IMR-90 (cell line): ENCODE measurements at regions not wholly inside any gene's neighbourhood (a gene's known extent, or its start where the extent isn't known, plus 50 kb on each side); places are given as distances from the start of the nearest gene placed in this dataset.

ENCODE experiments used
- ATAC-seq: fragments of 200-7000 bp; cut with Tn5 transposase; 2 replicates; pipeline ENCODE4 v1.9.1; 2020; ENCODE audit warnings: low read depth, mild to moderate bottlenecking, moderate library complexity
- BruUV-seq: library from RNA; stranded (reverse); fragments of 400-500 nt; replicated peaks from 2 replicates; lab custom pipeline; 2021; lab: Mats Ljungman, UMichigan
- CTCF ChIA-PET: fragments of 300-600 bp; formaldehyde crosslinking; extraction: SDS; loops from one replicate; lab custom pipeline; 2021; ENCODE audit warnings: antibody characterized with exemption; lab: Yijun Ruan, JAX
- POLR2A ChIA-PET: fragments of 300-600 bp; sonication (Branson Sonifier 250); formaldehyde crosslinking; loops from one replicate; lab custom pipeline; 2022; ENCODE audit warnings: antibody characterized with exemption; ENCODE audit not compliant: unreplicated experiment; lab: Charles Lee
- DNase-seq: peaks from one replicate; pipeline ENCODE4 v3.0.0; 2013
- H2AFZ ChIP-seq: replicated peaks from 2 replicates; pipeline ENCODE3; 2013; ENCODE audit warnings: low read length, mild to moderate bottlenecking; ENCODE audit not compliant: poor library complexity
- H2AK5ac ChIP-seq: 2 replicates; pipeline ENCODE4 v1.6.1; 2013; ENCODE audit warnings: low read depth, low read length, inconsistent platforms
- H2AK9ac ChIP-seq: replicated peaks from 2 replicates; pipeline ENCODE3; 2013; ENCODE audit warnings: mild to moderate bottlenecking, low read depth, low read length, moderate library complexity; ENCODE audit not compliant: poor library complexity
- H2BK120ac ChIP-seq: 2 replicates; pipeline ENCODE4 v1.6.1; 2013; ENCODE audit warnings: low read depth, low read length, inconsistent platforms
- H2BK15ac ChIP-seq: 3 replicates; pipeline ENCODE4 v1.6.1; 2013; ENCODE audit warnings: low read depth, low read length, inconsistent platforms
- H2BK20ac ChIP-seq: 2 replicates; pipeline ENCODE4 v1.6.1; 2013; ENCODE audit warnings: low read depth, mild to moderate bottlenecking, inconsistent platforms, low read length, moderate library complexity
- H2BK5ac ChIP-seq: 2 replicates; pipeline ENCODE4 v1.6.1; 2013; ENCODE audit warnings: mild to moderate bottlenecking, low read depth, low read length, inconsistent platforms; ENCODE audit not compliant: poor library complexity, severe bottlenecking
- H3K14ac ChIP-seq: replicated peaks from 2 replicates; pipeline ENCODE4 v1.6.1; 2013; ENCODE audit warnings: low read depth, low read length, inconsistent platforms
- H3K18ac ChIP-seq: 2 replicates; pipeline ENCODE4 v1.6.1; 2013; ENCODE audit warnings: low read depth, low read length, control low read depth
- H3K23ac ChIP-seq: 2 replicates; pipeline ENCODE4 v1.6.1; 2013; ENCODE audit warnings: low read depth, low read length, inconsistent platforms
- H3K27ac ChIP-seq: 2 replicates; pipeline ENCODE4 v1.5.1; 2013; ENCODE audit warnings: mild to moderate bottlenecking, control low read depth, low read length; ENCODE audit not compliant: insufficient read depth
- H3K27me3 ChIP-seq: 2 replicates; pipeline ENCODE4 v1.6.1; 2013; ENCODE audit warnings: low read length; ENCODE audit not compliant: control insufficient read depth, insufficient read depth
- H3K36me3 ChIP-seq: 2 replicates; pipeline ENCODE4 v1.6.1; 2013; ENCODE audit warnings: low read length, mixed read lengths; ENCODE audit not compliant: control insufficient read depth, insufficient read depth
- H3K4ac ChIP-seq: 2 replicates; pipeline ENCODE4 v1.6.1; 2013; ENCODE audit warnings: low read depth, low read length, inconsistent platforms
- H3K4me1 ChIP-seq: 2 replicates; pipeline ENCODE4 v1.6.1; 2013; ENCODE audit warnings: low read length, mixed read lengths; ENCODE audit not compliant: control insufficient read depth, insufficient read depth
- H3K4me2 ChIP-seq: 2 replicates; pipeline ENCODE4 v1.6.1; 2013; ENCODE audit warnings: low read depth, mild to moderate bottlenecking, control low read depth, low read length, moderate library complexity
- H3K4me3 ChIP-seq: 2 replicates; pipeline ENCODE4 v1.5.1; 2013; ENCODE audit warnings: low read depth, mild to moderate bottlenecking, control low read depth, low read length, moderate library complexity; ENCODE audit not compliant: insufficient read depth
- H3K56ac ChIP-seq: 2 replicates; pipeline ENCODE4 v1.6.1; 2013; ENCODE audit warnings: low read length, inconsistent platforms; ENCODE audit not compliant: insufficient read depth; ENCODE audit errors: extremely low read depth
- H3K79me1 ChIP-seq, 2 experiments: 2 replicates each; pipeline ENCODE4 v1.6.1; 2013; ENCODE audit warnings: low read length in 2 of 2, inconsistent platforms in 1 of 2, low read depth in 1 of 2
- H3K9ac ChIP-seq: 2 replicates; pipeline ENCODE4 v1.6.1; 2013; ENCODE audit warnings: low read depth, low read length, control low read depth
- H3K9me1 ChIP-seq: 2 replicates; pipeline ENCODE4 v1.6.1; 2013; ENCODE audit warnings: low read length, inconsistent platforms; ENCODE audit not compliant: insufficient read depth
- H3K9me3 ChIP-seq: 2 replicates; pipeline ENCODE4 v1.6.1; 2013; ENCODE audit warnings: low read length; ENCODE audit not compliant: control insufficient read depth, insufficient read depth
- H4K20me1 ChIP-seq: 2 replicates; pipeline ENCODE4 v1.6.1; 2013; ENCODE audit warnings: low read length, inconsistent platforms; ENCODE audit not compliant: insufficient read depth
- H4K5ac ChIP-seq: 2 replicates; pipeline ENCODE4 v1.6.1; 2013; ENCODE audit warnings: mild to moderate bottlenecking, low read depth, low read length, control low read depth
- H4K8ac ChIP-seq, 2 experiments: 2 replicates each; pipeline ENCODE4 v1.6.1; 2013; ENCODE audit warnings: low read depth in 2 of 2, low read length in 2 of 2, control low read depth in 1 of 2, inconsistent platforms in 1 of 2
- H4K91ac ChIP-seq: 2 replicates; pipeline ENCODE4 v1.6.1; 2013; ENCODE audit warnings: low read depth, low read length, inconsistent platforms; ENCODE audit not compliant: insufficient read depth
- BHLHE40 ChIP-seq: fragments of 150-350 bp; IDR thresholded peaks from 2 replicates; pipeline ENCODE4 v1.6.1; 2016; ENCODE audit warnings: mild to moderate bottlenecking, low read depth, low read length
- CEBPB ChIP-seq: IDR thresholded peaks from 2 replicates; pipeline ENCODE4 v1.6.1; 2012; ENCODE audit warnings: low read depth, low read length, improper control_type of control experiment
- CHD1 ChIP-seq: IDR thresholded peaks from 2 replicates; pipeline ENCODE4 v1.6.1; 2012; ENCODE audit warnings: low read depth, low read length, improper control_type of control experiment
- FOS ChIP-seq: fragments of 150-350 bp; IDR thresholded peaks from 2 replicates; pipeline ENCODE4 v1.6.1; 2016; ENCODE audit warnings: low read depth, low read length
- MAFK ChIP-seq: IDR thresholded peaks from 2 replicates; pipeline ENCODE4 v1.6.1; 2012; ENCODE audit warnings: low read depth, low read length, improper control_type of control experiment
- MAZ ChIP-seq: IDR thresholded peaks from 2 replicates; pipeline ENCODE4 v1.6.1; 2012; ENCODE audit warnings: low read depth, mild to moderate bottlenecking, low read length, improper control_type of control experiment, moderate library complexity, borderline replicate concordance
- MXI1 ChIP-seq: IDR thresholded peaks from 2 replicates; pipeline ENCODE4 v1.6.1; 2012; ENCODE audit warnings: low read depth, mild to moderate bottlenecking, low read length, moderate library complexity, borderline replicate concordance
- NFE2L2 ChIP-seq: fragments of 150-350 bp; IDR thresholded peaks from 2 replicates; pipeline ENCODE4 v1.6.1; 2016; ENCODE audit warnings: low read depth, mild to moderate bottlenecking, low read length
- POLR2A ChIP-seq: IDR thresholded peaks from 2 replicates; pipeline ENCODE4 v1.6.1; 2012; ENCODE audit warnings: mild to moderate bottlenecking, low read depth, low read length
- RAD21 ChIP-seq: IDR thresholded peaks from 2 replicates; pipeline ENCODE4 v1.6.1; 2012; ENCODE audit warnings: low read length, improper control_type of control experiment
- RCOR1 ChIP-seq: IDR thresholded peaks from 2 replicates; pipeline ENCODE4 v1.6.1; 2012; ENCODE audit warnings: mild to moderate bottlenecking, low read length, improper control_type of control experiment; ENCODE audit not compliant: insufficient replicate concordance
- RFX5 ChIP-seq: IDR thresholded peaks from 2 replicates; pipeline ENCODE4 v1.8.0; 2012; ENCODE audit warnings: low read depth, mild to moderate bottlenecking, low read length, moderate library complexity
- SMC3 ChIP-seq: fragments of 150-350 bp; IDR thresholded peaks from 2 replicates; pipeline ENCODE4 v1.6.1; 2016; ENCODE audit warnings: low read depth, mild to moderate bottlenecking, antibody characterized with exemption, low read length, moderate library complexity
- WGBS, 2 experiments: methylation state at CpG; one replicate each; pipeline versions ENCODE4 v1.1.5 to v1.1.7; 2013; ENCODE audit warnings: missing lambda C conversion rate in 2 of 2; ENCODE audit not compliant: insufficient read length in 1 of 2; ENCODE audit errors: extremely low coverage in 2 of 2; 5-methylcytosine and 5-hydroxymethylcytosine counted together
- dilution Hi-C: fragments of 300-500 bp; cut with HindIII; formaldehyde crosslinking; loops from one replicate; pipeline ENCODE4 v1.14.3; 2018; ENCODE audit warnings: low sequenced_read_pairs; ENCODE audit not compliant: unreplicated experiment
- in situ Hi-C: fragments of 300-500 bp; cut with MboI; formaldehyde crosslinking; loops from 3 replicates; pipeline ENCODE4 v1.14.3; 2019; ENCODE audit warnings: low sequenced_read_pairs, inconsistent platforms, mixed read lengths
- intact Hi-C: fragments of 100-400 bp; cut with micrococcal nuclease; formaldehyde crosslinking; loops from 2 replicates; pipeline ENCODE4 v1.10.0; 2022
- TF ChIP-seq, protein P1 (sequence below): conservative IDR thresholded peaks from 2 replicates; pipeline ENCODE4 v1.5.1; 2012; ENCODE audit warnings: mild to moderate bottlenecking, low read depth, low read length, improper control_type of control experiment
- TF ChIP-seq, protein P2 (sequence below): fragments of 150-350 bp; IDR thresholded peaks from 2 replicates; pipeline ENCODE4 v1.6.1; 2016; ENCODE audit warnings: low read depth, mild to moderate bottlenecking, low read length, moderate library complexity, borderline replicate concordance
- TF ChIP-seq, protein P3 (sequence below): fragments of 150-350 bp; IDR thresholded peaks from 2 replicates; pipeline ENCODE4 v1.6.1; 2017; ENCODE audit warnings: mild to moderate bottlenecking, antibody characterized with exemption, low read length, low read depth

DNA sequence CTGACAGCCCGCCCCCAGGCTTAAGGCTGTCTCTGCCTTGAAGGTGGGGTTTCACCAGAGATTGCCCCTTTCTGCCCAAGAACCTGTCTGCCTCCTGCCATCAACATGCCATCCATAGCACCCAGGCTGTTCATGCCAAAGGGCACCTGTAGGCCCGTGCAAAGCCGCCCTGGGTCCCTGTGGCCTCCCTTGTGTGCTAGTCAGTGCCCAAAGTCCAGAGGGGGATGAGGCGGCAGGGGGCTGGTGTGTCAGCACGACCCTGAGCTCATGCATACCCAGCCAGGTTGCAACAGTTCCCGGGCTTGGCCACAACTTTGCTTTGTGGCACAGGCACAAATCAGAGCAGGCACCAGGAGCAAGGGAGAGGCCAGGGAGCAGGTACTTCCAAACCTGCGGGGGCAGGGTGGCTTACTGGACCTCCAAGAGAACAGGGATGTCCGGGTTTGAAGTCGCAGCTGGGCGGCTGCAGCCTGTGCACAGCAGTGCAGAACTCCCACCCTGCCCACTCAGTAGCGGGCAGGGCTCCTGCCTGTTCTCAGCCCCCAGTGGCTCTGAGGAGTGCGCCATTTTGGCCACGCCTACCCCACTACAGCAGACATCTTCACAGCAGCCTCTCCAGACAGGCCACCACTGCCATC is 671.1 kb upstream of the GRM3 start:
- Histone ChIP-seq H3K14ac (no peak overlapping the region), H3K18ac (no peak overlapping the region), H3K27me3 (no peaks in the 10 kb centered on the region), H3K4me1 (no peaks in the 10 kb centered on the region), H2BK5ac (no peak overlapping the region), H3K4me2 (no peak overlapping the region), H2BK120ac (no peak overlapping the region), H2AK5ac (no peak overlapping the region), H3K4me3 (no peak overlapping the region), H2AFZ (no peak overlapping the region), H3K9me3 (peaks cover 15% of the 10 kb centered on the region), H3K27ac (no peak overlapping the region), H2BK15ac (no peak overlapping the region), H4K8ac (no peak overlapping the region), H4K5ac (no peak overlapping the region), H3K79me1 (no peaks in the 10 kb centered on the region), H2AK9ac (no peak overlapping the region), H3K56ac (no peak overlapping the region), H2BK20ac (no peak overlapping the region), H4K91ac (no peak overlapping the region), H3K36me3 (no peaks in the 10 kb centered on the region), H3K4ac (no peak overlapping the region), H3K9ac (no peak overlapping the region), H4K20me1 (no peaks in the 10 kb centered on the region), H3K9me1 (no peaks in the 10 kb centered on the region), H3K23ac (no peak overlapping the region)
- DNase-seq (no peak), ATAC-seq (no peak)
- POLR2A ChIA-PET, result no interaction called here
- dilution Hi-C loops, result no loop called here
- no TSS peak for BruUV-seq
- intact Hi-C loops, result no loop called here
- TF ChIP-seq POLR2A, result no peak
- no peak for TF ChIP-seq CEBPB
- TF ChIP-seq, protein P1, sequence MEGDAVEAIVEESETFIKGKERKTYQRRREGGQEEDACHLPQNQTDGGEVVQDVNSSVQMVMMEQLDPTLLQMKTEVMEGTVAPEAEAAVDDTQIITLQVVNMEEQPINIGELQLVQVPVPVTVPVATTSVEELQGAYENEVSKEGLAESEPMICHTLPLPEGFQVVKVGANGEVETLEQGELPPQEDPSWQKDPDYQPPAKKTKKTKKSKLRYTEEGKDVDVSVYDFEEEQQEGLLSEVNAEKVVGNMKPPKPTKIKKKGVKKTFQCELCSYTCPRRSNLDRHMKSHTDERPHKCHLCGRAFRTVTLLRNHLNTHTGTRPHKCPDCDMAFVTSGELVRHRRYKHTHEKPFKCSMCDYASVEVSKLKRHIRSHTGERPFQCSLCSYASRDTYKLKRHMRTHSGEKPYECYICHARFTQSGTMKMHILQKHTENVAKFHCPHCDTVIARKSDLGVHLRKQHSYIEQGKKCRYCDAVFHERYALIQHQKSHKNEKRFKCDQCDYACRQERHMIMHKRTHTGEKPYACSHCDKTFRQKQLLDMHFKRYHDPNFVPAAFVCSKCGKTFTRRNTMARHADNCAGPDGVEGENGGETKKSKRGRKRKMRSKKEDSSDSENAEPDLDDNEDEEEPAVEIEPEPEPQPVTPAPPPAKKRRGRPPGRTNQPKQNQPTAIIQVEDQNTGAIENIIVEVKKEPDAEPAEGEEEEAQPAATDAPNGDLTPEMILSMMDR, result no peak
- no peak for TF ChIP-seq NFE2L2
- no peak for TF ChIP-seq MAFK
- TF ChIP-seq, protein P2, sequence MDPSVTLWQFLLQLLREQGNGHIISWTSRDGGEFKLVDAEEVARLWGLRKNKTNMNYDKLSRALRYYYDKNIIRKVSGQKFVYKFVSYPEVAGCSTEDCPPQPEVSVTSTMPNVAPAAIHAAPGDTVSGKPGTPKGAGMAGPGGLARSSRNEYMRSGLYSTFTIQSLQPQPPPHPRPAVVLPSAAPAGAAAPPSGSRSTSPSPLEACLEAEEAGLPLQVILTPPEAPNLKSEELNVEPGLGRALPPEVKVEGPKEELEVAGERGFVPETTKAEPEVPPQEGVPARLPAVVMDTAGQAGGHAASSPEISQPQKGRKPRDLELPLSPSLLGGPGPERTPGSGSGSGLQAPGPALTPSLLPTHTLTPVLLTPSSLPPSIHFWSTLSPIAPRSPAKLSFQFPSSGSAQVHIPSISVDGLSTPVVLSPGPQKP, result no peak
- TF ChIP-seq, protein P3, sequence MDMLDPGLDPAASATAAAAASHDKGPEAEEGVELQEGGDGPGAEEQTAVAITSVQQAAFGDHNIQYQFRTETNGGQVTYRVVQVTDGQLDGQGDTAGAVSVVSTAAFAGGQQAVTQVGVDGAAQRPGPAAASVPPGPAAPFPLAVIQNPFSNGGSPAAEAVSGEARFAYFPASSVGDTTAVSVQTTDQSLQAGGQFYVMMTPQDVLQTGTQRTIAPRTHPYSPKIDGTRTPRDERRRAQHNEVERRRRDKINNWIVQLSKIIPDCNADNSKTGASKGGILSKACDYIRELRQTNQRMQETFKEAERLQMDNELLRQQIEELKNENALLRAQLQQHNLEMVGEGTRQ, result no peak
- TF ChIP-seq RAD21, result no peak
- no peak for TF ChIP-seq RFX5
- no peak for TF ChIP-seq MXI1
- no peak for TF ChIP-seq BHLHE40
- no peak for TF ChIP-seq CHD1
- no peak for TF ChIP-seq MAZ
- TF ChIP-seq RCOR1, result no peak
- TF ChIP-seq SMC3, result no peak
- no peak for TF ChIP-seq FOS
- CTCF ChIA-PET, result no interaction called here
- in situ Hi-C loops, result no loop called here
- 83% methylated on average over 5 of the region's 13 CpGs; no CpG with 5 or more reads in 1 of the 2 experiments for WGBS, 2 experiments
